ENCODE measurements at regions not wholly inside any gene's neighbourhood (a gene's known extent, or its start where the extent isn't known, plus 50 kb on each side); places are given as distances from the start of the nearest gene placed in this dataset.

DNA sequence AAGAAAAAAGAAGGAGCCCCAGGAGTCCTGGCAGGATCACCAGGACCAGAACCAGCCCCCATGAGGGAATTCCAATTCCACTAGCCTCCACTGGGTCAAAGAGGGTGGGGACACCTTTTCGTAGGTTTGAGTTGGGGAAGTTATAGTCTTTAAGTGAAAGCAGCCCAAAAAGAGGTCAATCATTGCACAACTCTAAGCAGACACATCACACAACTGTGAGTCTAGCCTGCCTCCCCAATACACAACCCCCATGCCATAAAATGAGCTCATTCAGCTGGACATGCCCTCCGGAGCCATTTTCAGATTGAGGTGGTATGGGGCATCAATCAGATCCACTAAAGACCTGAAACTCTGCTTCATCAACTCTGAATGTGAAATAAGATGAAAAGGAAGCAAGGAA, 179.9 kb downstream of the NPHP4 start:
- no peak for DNase-seq (ENCODE audit: low read depth in 1 of 2, low spot score in 1 of 2)

DNA sequence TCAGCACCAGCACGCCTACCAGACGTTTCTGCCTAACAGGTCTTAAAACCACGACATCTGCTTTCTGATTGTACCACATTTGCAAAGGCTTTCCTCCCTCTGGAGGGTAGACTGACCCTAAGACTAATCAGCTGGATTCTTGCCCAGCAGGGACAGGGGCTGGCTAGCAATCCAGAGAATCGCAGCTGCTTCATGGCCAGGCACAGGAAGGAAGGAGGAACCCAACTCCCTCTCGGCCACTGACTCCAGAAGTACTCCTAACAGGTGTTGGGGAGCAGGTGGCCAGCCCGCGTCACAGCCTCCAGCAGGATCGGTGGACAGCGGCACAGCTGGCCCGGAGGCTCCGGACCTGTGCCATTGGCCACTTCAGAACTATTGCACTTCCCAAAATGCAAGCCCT, 180.8 kb downstream of the NPHP4 start:
- DNase-seq (ENCODE audit: low read depth in 1 of 2, low spot score in 1 of 2), result no peak

DNA sequence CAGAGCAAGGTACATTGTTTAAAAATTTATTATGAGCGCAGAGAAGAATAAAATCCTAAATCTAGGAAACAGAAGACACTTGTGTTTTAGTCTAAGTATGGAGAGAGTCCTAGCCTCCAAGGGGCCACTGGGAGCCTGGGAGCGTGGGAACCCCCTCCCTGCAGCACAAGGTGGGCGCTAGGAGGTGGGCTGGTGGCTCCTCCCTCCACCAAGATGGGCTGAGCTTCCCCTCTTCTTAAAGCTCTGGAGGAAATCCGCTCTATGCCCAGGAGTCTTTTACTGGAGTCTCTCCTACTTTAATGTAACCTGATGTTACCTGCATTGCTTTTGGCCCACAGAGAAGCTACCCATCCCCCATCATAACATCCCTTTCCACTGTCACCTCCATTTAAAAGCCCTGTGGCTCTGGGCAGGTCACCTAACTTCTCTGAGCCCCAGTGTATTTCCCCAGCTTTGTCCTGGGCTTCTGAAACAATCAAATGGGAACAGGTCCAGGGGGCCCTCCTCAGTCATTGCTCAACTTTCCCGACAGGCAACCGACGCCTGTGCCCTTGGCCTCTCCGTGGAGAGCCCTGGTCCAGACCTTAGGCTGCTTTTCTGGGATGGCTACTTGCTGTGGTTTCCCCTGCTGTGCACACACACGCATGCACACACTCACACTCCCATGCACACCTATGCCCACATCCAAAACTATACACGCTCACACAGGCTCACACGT, 181.5 kb downstream of the NPHP4 start:
- no peak for DNase-seq (ENCODE audit: low read depth in 1 of 2, low spot score in 1 of 2)

DNA sequence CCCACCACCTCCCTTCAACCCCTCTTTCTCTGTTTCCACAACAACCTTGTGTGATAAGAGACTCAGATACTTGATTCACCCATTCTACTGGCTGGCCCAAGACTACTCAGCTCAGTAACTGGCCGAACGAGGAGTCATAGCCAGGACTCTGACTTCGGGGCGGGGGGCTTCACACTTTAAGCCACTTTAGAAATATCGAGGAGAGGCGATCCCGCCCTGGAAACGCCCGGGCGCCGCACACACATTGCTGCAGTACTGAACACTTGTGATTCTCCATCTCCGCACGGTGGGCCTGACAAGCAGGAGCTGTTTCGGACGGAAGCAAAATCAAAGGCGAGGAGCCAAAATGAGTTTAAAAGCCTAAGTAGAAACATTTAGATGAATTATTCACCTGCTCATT, 182.1 kb downstream of the NPHP4 start:
- DNase-seq (ENCODE audit: low read depth in 1 of 2, low spot score in 1 of 2), result no peak

DNA sequence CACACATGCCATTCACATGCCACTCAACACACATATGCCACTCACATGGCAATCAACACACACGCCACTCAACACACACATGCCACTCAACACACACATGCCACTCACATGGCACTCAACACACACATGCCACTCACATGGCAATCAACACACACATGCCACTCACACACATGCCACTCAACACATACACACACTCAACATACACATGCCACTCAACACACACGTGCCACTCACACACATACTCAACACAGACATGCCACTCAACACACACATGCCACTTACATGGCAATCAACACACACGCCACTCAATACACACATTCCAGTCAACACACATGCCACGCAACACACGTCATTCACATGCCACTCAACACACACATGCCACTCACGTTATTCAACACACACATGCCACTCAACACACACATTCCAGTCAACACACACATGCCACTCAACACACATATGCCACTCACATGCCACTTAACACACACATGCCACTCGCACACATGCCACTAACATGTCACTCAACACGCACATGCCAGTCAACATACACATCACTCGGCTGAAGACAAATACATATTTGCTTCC, 182.9 kb downstream of the NPHP4 start:
- DNase-seq (ENCODE audit: low read depth in 1 of 2, low spot score in 1 of 2), result no peak

DNA sequence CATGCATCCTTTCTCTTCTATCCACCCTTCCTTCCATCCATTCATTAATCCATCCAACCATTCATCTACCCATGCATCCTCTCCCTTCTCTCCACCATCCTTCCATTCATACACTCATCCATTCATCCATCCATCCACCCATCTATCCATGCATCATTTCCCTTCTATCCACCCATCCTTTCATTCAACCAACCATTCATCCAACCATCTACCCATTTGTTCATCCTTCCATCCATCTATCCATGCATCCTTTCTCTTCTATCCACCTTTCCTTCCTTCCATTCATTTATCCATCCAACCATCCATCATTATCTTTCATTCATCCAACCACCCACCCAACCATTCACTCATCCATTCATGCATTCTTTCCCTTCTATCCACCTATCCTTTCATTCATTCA, 188.4 kb downstream of the NPHP4 start:
- DNase-seq (ENCODE audit: low read depth in 1 of 2, low spot score in 1 of 2), result no peak

DNA sequence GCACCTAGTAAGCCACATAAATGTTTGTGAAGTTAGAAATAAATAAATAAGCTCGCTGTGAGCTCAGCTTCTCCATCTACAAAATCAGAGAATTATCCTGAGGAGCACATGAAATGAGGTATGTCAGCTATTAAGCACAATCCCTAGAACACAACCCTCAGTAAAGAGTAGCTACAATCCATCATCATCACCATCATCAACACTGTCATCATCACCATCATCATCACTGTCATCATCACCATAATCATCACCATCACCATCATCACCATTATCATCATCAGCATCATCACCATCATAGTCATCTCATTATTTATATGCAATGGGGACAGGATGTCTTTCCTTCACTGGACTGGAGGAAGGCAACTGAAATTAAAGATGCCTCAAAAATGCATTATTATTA, 189.6 kb downstream of the NPHP4 start:
- DNase-seq (ENCODE audit: low read depth in 1 of 2, low spot score in 1 of 2), result no peak

DNA sequence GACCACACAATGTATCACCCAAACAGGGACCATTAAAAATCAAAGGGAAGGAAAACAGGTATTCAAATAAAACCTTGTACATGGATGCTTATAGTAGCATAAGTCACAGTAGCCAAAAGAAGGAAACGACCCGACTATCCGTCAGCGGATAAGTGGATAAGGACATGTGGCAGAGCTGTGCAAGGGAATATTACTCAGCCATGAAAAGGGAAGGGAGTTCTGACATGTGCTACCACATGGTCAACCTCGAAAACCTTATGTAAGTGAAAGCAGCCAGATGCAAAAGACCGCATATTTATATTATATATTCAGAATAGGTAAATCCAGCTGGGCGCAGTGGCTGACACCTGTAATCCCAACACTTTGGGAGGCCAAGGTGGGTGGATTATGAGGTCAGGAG, 193.3 kb downstream of the NPHP4 start:
- DNase-seq (ENCODE audit: low read depth in 1 of 2, low spot score in 1 of 2), result no peak

DNA sequence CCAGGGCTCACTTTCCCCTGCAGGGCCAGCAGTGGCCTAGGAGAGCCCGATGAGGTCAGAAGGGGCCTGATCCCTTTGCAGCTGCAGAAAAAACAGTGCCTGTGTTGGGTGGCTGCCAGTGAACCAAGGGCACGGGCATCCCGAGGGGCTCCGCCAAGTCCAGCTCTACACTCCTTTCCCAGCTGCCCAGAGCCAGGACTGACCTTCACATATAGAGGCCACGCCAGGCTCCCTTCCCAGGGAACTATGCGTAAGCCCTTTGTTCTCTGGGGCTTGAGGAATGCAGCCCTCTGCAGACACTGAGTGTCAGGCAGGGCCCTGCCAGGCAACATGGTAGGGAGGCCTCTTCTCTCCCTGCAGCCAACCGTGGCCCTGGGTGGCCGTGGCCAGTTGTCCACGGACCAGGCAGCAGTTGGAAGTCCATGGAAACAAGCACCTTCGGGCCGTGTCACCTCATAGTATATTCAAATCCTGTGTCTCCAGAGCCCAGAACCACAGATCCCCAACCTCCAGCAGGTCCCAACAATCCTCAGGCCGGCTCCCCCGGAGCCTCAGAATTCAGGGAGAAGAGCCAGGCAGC, 194.0 kb downstream of the NPHP4 start:
- no peak for DNase-seq (ENCODE audit: low read depth in 1 of 2, low spot score in 1 of 2)

DNA sequence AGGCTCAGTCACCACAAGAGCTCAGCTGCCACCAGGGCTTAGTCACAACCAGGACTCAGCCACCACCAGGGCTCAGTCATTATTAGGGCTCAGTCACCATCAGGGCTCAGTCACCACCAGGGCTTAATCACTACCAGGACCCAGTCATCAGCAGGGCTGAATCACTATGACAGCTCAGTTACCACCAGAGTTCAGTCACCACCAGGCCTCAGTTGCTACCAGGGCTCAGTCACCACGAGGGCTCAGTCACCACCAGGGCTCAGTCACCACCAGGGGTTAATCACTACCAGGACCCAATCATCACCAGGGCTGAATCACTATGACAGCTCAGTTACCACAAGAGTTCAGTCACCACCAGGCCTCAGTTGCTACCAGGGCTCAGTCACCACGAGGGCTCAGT, 196.2 kb downstream of the NPHP4 start:
- no peak for DNase-seq (ENCODE audit: low read depth in 1 of 2, low spot score in 1 of 2)

DNA sequence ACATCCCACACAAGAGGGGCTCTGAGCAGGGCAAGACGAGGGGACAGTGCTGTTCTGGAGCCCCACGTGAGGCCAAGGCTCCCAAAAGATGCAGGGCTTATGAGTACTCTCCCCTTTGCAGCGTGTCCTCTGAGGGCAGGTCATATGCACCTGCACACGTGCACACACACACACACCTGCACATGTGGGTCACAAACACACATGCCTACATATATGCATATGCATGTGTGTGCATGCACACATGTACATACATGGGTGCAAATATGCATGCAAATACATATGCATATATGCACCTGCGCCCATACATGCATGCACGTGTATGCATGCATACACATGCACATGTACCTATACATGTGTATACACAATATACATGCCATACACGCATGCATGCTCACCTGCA, 197.9 kb downstream of the NPHP4 start:
- DNase-seq (ENCODE audit: low read depth in 1 of 2, low spot score in 1 of 2), result no peak

DNA sequence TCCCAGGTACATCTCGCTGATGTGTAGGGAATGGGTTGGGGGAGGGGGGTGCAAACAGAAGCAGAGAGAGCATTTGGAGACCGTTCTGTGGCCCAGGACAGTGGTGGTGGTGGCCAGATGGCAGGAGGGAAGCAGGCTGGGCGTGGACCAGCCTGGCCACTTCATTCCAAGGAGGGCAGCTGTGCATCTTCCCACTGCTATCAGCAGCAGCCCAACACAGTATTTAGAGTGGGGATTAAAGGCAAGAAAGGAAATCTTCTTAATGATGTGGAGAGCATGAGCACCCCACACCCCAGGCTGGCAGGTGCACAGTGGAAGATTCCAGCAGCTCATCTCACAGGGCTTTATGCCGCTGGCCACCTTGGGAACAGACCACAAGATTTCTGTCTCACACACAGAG, 198.7 kb downstream of the NPHP4 start:
- no peak for DNase-seq (ENCODE audit: low read depth in 1 of 2, low spot score in 1 of 2)

DNA sequence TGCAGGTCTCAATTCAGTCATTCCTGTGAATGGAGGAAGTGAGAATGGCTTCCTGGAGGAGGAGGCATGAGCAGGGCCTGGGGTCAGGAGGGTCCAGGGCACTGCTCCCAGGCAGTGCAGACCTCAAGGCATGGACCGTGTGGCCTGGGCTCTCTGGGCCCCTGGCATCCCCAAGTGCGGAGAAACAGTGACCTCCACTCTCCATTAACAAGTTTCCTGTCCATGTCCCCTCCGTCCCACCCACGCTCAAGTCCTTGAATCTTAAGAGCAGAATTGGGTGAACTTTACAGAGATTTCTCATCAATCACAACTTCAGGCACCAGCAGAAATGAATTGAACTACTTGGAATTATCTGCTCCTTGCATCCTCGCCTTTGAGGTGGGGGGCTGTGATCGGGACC, 211.1 kb downstream of the NPHP4 start:
- DNase-seq (ENCODE audit: low read depth in 1 of 2, low spot score in 1 of 2), result no peak

DNA sequence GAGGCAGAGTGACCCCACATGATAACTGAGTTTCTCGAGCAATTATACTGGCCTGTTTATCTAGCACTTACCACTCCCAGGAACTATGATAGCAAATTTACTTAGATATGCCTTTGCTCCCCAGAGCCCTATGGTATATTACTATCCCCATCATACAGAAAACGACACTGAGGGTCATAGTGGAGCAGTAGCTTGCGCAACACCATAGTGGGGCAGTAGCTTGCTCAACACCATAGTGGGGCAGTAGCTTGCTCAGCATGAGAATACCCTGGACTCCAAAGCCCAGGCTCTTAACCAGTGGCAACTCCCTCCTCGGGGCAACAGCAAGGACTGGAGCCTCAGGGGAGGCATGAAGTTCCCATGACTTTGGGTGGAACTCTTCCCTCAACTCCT, 211.9 kb downstream of the NPHP4 start:
- no peak for DNase-seq (ENCODE audit: low read depth in 1 of 2, low spot score in 1 of 2)

DNA sequence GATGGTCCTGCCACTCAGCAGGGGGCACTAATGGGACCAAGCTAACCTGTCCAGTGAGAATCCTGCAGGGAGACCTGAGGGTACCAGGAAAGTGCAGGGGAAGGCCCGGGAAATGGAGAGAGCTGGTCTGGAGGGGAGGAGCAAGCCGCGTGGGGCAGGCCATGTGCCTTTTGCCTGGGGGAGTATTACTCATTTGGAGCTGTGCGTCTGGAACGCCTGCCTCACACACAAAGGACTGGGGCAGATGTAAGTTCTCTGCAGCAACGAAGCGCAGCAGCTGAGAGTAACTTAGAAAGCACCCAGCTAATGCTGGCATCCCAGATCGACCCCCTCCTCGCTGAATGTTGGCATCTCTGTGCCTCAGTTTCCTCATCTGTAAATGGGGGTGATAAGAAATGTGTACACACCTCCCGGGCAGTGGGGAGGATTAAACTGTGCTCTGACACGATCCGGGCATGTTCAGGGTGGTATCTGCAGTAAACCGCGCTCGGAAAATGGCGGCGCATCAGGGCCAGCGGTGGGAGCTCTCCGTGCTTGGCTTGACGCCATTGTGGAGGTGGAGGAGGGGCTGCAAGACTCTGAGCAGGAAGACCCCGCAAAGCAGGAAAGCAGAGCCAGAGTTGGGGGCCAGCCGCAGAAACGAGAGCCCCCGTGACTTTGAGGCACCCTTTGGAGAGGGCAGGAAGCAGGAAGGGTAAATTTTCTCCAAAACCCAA, 212.5 kb downstream of the NPHP4 start:
- no peak for DNase-seq (ENCODE audit: low read depth in 1 of 2, low spot score in 1 of 2)

DNA sequence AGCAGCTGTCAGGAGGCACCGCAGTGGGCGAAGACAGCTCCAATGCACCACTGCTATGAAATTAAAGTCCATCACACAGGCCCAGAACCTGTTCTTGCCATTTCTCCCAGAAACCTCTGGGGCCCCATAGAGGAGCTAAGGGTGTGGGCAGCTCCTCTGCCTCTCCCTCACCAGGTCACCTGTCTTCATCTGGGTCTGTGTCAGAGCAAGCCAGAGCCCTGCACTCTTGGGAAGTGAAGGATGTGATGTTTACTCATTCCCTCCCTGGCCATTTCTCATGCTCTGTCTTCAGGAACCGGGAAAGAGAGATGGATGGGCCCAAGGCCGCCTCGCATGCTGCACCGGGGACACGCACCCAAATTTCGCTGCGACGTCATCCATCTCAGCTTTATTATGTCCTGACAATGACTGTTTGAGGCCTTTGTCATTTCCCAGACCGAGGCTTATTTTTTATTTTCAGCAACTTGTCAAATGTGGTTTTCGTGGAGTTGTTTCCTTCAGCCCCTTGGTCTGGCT, 216.1 kb downstream of the NPHP4 start:
- DNase-seq (ENCODE audit: low read depth in 1 of 2, low spot score in 1 of 2), result no peak

DNA sequence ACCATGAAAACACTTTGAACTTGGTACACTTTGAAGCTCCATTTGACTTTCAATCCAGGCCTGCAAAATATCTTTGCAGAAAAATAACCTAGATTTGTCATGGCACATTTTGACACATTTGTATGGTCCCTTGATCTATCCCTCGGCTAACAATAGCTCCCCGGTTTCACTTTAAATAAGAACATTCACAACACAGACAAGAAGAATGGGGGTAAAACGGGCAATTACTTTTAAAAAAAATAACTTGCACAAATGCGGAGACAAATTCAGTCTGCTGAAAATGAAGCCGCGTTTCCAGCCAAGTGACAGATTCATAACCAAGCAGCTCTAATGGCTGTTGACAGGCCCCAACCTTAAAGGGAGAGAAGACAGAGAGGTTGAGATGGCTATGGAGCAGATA, 218.2 kb downstream of the NPHP4 start:
- no peak for DNase-seq (ENCODE audit: low read depth in 1 of 2, low spot score in 1 of 2)

DNA sequence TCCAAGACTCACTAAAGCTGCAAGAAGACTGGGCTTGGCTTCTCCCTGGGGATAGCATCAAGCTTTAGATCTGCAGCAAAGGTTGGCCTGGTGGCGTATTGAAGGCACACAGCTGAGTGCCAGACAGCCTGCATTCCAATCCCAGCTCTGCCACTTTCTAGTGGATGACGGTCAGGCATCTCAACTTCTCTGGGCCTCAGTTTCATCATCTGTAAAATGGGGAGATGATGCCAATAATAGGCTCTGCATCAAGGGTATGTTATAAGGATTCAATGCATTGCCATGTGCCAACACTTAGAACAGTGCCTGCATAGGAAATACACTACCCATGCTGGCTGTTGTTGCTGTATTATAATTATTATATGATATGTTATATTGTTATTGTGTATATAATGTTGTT, 220.4 kb downstream of the NPHP4 start:
- no peak for DNase-seq (ENCODE audit: low read depth in 1 of 2, low spot score in 1 of 2)

DNA sequence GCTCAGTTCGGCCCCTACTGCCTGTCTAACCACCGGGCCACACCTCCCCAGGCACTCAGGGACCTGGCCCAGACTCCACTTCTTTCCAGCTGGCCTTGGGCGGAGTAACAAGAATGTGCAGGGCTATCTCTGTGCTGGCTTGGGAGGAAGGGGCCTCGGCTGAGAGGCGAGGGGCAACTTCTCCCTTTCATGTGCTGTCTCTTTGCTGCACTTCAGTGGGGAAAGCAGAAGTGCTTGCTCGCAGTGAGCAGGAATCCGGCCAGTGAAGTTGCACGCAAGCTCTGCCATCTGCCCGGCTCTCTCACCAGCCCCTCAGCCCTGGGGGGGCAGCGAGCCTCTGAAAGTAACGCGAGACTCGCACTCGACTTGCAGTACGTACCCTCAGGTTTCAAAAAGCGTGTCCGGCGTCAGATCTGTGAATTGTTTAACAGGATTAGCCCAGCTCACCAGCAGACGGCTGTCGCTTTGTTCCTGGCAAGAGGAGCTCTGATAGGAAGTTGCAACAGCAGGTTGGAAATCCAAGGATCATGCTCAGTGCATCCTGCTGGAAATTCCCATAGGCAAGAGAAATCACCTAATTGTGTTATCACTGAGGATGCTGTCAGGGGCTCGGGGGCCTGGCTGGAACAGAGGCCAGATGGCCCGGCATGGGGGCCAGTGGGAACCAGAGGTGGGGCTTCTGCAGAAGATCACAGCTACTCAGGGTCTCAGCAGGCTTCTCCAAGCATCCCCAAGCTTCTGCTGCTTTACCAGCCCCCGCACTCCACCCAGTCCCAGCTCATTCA, 221.1 kb downstream of the NPHP4 start:
- DNase-seq (ENCODE audit: low read depth in 1 of 2, low spot score in 1 of 2), result no peak

DNA sequence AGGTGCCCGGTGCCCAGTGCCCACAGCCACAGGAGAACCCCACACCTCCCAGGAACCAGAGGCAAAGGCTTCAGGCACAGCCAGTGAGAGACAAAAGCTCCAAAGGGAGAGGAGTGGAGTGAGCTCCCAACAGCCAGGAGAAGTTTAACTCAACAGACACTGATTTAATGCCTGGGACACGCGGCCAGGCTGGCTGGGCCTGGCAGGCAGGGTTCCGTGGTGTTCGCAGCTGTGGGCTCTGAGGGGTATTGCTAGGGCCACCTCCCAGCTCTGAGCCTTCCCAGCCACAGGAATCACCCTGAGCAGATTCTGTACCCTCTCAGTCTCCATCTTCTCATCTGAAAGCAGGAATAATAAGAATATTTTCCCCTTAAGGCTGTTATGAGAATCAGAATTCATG, 222.5 kb downstream of the NPHP4 start:
- no peak for DNase-seq (ENCODE audit: low read depth in 1 of 2, low spot score in 1 of 2)

DNA sequence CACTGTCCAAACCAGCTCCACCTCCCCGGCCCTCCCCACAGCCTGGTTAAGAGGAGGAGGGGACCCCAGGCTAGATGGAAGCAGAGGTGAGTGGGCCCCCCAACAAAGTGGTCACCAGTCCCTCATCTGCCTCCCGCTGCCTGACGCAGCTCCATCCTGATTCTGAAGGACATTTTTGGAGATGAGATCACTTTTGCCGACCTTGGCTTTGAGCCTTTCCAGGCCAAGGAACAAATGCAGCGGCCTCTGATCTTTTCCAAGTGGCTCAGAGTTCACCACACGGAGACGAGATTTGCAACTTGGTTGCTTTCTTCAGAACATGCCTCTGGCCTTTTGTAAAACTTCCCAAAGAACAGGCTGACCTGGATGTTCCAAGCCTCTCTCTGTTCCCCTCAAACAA, 223.1 kb downstream of the NPHP4 start:
- no peak for DNase-seq (ENCODE audit: low read depth in 1 of 2, low spot score in 1 of 2)
